ENCODE measurements at regions not wholly inside any gene's neighbourhood (a gene's known extent, or its start where the extent isn't known, plus 50 kb on each side); places are given as distances from the start of the nearest gene placed in this dataset.

DNA sequence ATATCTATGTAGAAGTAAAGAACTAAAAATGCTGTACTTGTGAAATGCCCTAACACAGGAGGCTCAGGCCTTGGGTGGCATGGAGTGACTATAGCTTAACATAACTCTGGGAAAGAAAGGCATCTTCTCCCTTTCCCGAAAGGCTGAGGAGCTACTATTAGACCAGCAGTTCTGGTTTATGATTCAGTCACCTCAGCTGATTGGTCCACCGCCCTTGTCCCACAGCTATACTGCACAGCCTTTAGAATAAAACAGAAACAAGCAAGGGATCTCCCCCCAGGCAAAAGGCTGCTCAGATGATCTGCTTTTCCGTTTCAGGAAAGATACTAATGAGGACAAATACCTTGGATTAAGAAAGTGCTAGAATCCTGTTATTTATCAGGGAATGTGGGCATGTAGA, 171.3 kb downstream of the SNCA start:
- no peak for DNase-seq (ENCODE audit: low spot score in 2 of 2)
- WGBS, 2 donors, result 50 to 56% methylated on average over 3 of the region's 3 CpGs
- H3K4me3 ChIP-seq (ENCODE audit: low read depth, poor library complexity, severe bottlenecking), result no peak overlapping the region
- no peak for TF ChIP-seq POLR2A (IDR thresholded peaks at IDR 0.05)
- TF ChIP-seq, protein P1, sequence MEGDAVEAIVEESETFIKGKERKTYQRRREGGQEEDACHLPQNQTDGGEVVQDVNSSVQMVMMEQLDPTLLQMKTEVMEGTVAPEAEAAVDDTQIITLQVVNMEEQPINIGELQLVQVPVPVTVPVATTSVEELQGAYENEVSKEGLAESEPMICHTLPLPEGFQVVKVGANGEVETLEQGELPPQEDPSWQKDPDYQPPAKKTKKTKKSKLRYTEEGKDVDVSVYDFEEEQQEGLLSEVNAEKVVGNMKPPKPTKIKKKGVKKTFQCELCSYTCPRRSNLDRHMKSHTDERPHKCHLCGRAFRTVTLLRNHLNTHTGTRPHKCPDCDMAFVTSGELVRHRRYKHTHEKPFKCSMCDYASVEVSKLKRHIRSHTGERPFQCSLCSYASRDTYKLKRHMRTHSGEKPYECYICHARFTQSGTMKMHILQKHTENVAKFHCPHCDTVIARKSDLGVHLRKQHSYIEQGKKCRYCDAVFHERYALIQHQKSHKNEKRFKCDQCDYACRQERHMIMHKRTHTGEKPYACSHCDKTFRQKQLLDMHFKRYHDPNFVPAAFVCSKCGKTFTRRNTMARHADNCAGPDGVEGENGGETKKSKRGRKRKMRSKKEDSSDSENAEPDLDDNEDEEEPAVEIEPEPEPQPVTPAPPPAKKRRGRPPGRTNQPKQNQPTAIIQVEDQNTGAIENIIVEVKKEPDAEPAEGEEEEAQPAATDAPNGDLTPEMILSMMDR (IDR thresholded peaks at IDR 0.05), result no peak
- intact Hi-C loops (cut with DNase I; ENCODE audit: low total_unique reads), result no loop called here

DNA sequence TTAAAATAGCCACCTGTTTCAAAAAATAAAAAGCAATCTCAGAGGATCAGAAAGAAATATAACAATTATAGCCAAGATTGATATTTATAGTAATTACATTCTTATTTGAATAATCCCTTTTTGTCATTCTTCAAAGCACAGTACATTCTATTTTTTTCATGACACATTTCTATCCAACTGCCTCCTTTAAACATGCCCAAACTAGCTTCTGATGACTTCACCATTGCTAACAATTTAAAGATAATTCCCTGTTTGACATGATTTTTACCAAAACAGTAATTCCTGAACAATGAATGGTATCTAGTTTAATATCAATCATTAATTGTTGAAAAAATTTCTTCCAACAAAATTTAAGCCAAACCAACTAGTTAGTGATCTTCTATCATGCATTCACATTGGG, 172.4 kb downstream of the SNCA start:
- H3K4me3 ChIP-seq (ENCODE audit: low read depth, poor library complexity, severe bottlenecking), result no peak overlapping the region
- TF ChIP-seq, protein P1 (IDR thresholded peaks at IDR 0.05), result no peak
- TF ChIP-seq POLR2A (IDR thresholded peaks at IDR 0.05), result no peak
- no peak for DNase-seq (ENCODE audit: low spot score in 2 of 2)
- intact Hi-C loops (cut with DNase I; ENCODE audit: low total_unique reads), result no loop called here

DNA sequence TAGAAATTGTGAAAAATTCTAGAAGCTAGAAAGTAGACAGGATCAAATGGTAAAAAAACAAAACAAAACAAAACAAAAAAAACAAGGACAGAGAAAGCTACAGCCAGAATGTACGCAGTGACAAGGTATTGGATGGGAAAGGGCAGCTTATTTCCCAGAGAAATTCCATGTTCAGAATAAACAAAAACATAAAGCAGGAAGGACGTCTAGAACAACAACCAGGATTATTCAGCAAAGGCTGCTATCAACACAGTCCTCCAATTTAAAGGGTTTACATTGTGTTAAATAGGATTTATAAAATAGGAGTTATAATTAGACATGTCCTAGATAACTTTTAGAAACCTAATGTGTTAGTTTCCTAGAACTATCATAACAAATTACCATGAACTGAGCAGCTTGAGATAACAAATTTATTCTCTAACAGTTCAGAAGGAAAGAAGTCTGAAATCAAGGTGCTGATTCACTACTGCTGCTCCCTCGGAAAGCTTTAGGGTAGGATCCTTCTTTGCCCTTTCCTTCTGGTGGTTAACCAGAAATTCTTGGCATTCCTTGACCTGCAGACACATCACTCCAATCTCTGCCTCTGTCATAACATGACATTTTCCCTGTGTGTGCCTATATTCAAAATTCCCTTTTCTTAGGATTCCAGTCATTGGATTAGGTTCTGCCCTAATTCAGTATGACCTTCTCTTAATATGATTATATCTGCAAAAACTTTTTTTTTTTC, 175.6 kb downstream of the SNCA start:
- DNase-seq (ENCODE audit: low spot score in 2 of 2), result no peak
- 45 to 58% methylated on average over 3 of the region's 3 CpGs for WGBS, 2 donors
- no peak for TF ChIP-seq POLR2A (IDR thresholded peaks at IDR 0.05)
- TF ChIP-seq, protein P1 (IDR thresholded peaks at IDR 0.05), result no peak
- no peak overlapping the region for H3K4me3 ChIP-seq (ENCODE audit: low read depth, poor library complexity, severe bottlenecking)
- intact Hi-C loops (cut with DNase I; ENCODE audit: low total_unique reads), result no loop called here

DNA sequence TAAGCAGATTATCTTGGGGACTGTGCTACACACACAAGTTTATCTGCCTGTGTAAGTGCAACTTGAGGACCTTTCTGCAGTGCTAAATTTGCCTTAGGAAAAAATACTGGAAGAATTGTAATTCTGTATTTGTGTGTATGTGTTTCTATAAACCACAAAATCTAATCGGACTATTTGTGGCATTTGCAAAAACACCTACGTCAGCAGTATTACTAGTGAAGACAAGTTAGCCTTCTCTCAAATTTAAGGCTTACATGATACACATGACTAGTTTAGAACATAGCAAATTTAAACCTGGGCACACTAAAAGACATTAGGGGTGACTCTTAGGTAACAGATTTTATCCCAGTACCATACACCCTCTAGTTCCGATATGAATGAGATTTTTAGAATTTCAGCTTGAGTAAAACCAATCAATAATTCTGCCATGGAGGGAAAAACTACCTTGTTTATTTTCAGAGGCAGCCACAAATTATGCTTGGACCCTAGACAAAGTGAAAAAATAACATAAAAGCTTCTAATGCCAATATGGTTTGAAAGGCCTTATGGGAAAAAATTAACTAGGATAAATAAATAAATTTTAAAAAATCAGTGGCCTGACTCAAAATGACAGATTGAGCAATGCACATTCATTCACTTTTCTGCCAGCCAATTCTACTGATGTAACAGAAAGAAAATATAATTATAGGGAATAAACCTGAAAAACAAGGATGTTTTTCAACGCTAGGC, 176.4 kb downstream of the SNCA start:
- intact Hi-C loops (cut with DNase I; ENCODE audit: low total_unique reads), result no loop called here
- no peak overlapping the region for H3K4me3 ChIP-seq (ENCODE audit: low read depth, poor library complexity, severe bottlenecking)
- no peak for TF ChIP-seq POLR2A (IDR thresholded peaks at IDR 0.05)
- TF ChIP-seq, protein P1 (IDR thresholded peaks at IDR 0.05), result no peak
- WGBS, 2 donors, result 72 to 82% methylated on average over 4 of the region's 4 CpGs
- DNase-seq (ENCODE audit: low spot score in 2 of 2), result no peak

DNA sequence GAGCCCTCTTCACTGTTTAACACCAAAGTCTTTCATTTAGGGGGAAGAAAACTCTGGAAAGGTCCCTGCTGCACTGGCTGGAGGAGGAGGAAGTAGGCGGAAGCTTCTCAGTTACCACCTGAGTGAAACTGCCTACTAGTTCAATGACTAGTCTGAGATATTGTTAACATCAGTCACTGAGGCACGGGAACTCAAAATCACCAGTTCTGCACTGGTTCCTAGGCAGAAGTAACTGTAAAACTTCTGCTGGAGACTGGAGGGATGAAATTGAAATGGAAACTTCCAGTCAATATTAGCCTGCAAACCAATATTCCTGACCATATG, 178.3 kb downstream of the SNCA start:
- 90 to 91% methylated on average over 2 of the region's 2 CpGs for WGBS, 2 donors
- intact Hi-C loops (cut with DNase I; ENCODE audit: low total_unique reads), result no loop called here
- no peak for DNase-seq (ENCODE audit: low spot score in 2 of 2)

More for the DNA sequence above, 178.3 kb downstream of the SNCA start:
- no peak overlapping the region for H3K4me3 ChIP-seq (ENCODE audit: low read depth, poor library complexity, severe bottlenecking)
- TF ChIP-seq, protein P1 (IDR thresholded peaks at IDR 0.05), result no peak
- no peak for TF ChIP-seq POLR2A (IDR thresholded peaks at IDR 0.05)
